Nephron progenitor cell (in vitro differentiated cells): ENCODE measurements at regions not wholly inside any gene's neighbourhood (a gene's known extent, or its start where the extent isn't known, plus 50 kb on each side); places are given as distances from the start of the nearest gene placed in this dataset.

Source experiments
- DNase-seq: peaks from one replicate; pipeline ENCODE4 v3.0.0; 2021
- H3K27ac Mint-ChIP-seq: 2 replicates; pipeline ENCODE4 v1.8.0; 2021; ENCODE audit warnings: mild to moderate bottlenecking, moderate library complexity, mixed read lengths
- H3K27me3 Mint-ChIP-seq: 2 replicates; pipeline ENCODE4 v1.8.0; 2021; ENCODE audit warnings: mild to moderate bottlenecking, low read depth, mixed read lengths; ENCODE audit not compliant: poor library complexity
- H3K36me3 Mint-ChIP-seq: 2 replicates; pipeline ENCODE4 v1.8.0; 2021; ENCODE audit warnings: low read depth, mixed read lengths
- H3K4me1 Mint-ChIP-seq: 2 replicates; pipeline ENCODE4 v1.8.0; 2021; ENCODE audit warnings: mixed read lengths
- H3K4me3 Mint-ChIP-seq: 2 replicates; pipeline ENCODE4 v1.8.0; 2021; ENCODE audit warnings: mild to moderate bottlenecking, moderate library complexity, mixed read lengths
- H3K9me3 Mint-ChIP-seq: 2 replicates; pipeline ENCODE4 v1.8.0; 2021; ENCODE audit warnings: mild to moderate bottlenecking, moderate library complexity, mixed read lengths
- TF ChIP-seq, protein P1 (sequence below): fragments of 200-600 bp; sonication (generic); IDR thresholded peaks from 2 replicates; pipeline ENCODE4 v1.5.0; 2021; ENCODE audit warnings: antibody characterized with exemption

DNA sequence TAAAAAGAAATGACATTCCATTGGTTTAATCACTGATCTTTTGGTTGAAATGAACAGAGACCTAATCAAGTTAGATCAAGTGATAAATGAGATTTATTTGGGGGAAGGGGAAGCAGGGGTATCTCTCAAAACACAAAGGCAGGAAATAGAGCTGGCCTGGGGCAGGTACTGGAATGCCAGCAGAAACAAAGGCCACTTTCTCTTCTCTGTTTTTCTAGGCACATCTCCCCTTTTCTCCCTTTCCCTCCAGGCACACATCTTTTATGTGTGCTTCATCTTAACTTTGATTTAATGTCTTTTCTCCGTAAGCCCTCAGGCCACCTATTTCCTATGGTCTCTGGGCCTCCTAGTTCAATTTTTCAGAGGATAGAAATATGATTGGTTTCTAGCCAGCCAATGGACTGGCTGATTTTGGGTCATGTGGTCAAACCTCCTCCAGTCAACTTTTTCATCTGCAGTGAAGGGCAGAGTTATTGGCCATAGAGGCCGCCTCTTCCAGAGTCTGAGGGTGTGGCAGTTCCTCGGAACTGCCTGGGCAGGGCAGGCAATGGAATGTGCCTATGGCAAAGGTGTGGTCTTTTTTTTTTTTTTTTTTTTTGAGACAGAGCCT is 58.9 kb upstream of the FAM136A start:
- Mint-ChIP-seq H3K9me3 (no peaks in the 10 kb centered on the region), H3K4me3 (no peak overlapping the region), H3K27ac (no peak overlapping the region), H3K27me3 (peaks cover 6% of the 10 kb centered on the region), H3K4me1 (peaks cover 24% of the 10 kb centered on the region), H3K36me3 (no peaks in the 10 kb centered on the region)
- TF ChIP-seq, protein P1, sequence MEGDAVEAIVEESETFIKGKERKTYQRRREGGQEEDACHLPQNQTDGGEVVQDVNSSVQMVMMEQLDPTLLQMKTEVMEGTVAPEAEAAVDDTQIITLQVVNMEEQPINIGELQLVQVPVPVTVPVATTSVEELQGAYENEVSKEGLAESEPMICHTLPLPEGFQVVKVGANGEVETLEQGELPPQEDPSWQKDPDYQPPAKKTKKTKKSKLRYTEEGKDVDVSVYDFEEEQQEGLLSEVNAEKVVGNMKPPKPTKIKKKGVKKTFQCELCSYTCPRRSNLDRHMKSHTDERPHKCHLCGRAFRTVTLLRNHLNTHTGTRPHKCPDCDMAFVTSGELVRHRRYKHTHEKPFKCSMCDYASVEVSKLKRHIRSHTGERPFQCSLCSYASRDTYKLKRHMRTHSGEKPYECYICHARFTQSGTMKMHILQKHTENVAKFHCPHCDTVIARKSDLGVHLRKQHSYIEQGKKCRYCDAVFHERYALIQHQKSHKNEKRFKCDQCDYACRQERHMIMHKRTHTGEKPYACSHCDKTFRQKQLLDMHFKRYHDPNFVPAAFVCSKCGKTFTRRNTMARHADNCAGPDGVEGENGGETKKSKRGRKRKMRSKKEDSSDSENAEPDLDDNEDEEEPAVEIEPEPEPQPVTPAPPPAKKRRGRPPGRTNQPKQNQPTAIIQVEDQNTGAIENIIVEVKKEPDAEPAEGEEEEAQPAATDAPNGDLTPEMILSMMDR = no peak
- no peak for DNase-seq

DNA sequence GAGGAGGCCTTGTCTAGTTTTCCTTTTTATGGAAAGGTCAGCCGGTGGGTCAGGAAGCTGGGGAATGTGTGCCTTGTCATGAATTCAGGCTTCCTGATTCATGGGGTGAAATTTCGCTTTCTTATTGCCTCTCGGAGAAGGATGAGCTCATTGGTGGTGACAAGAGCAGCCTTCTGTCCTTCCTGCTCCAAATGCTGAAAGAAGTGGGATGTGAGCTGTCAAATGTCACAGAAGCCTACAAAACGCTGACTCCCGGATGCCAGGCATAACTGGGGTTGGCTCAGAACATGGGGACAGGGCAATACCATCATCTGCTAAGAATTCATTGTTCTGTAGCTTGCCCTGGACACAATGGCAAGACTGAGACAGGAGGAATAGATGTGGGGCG is 55.8 kb upstream of the FAM136A start:
- Mint-ChIP-seq H3K9me3 (no peaks in the 10 kb centered on the region), H3K27ac (peak overlapping the region; percentile 3), H3K36me3 (no peaks in the 10 kb centered on the region), H3K4me1 (peaks cover 24% of the 10 kb centered on the region), H3K4me3 (no peak overlapping the region), H3K27me3 (peaks cover 6% of the 10 kb centered on the region)
- TF ChIP-seq, protein P1 = no peak
- DNase-seq = no peak

DNA sequence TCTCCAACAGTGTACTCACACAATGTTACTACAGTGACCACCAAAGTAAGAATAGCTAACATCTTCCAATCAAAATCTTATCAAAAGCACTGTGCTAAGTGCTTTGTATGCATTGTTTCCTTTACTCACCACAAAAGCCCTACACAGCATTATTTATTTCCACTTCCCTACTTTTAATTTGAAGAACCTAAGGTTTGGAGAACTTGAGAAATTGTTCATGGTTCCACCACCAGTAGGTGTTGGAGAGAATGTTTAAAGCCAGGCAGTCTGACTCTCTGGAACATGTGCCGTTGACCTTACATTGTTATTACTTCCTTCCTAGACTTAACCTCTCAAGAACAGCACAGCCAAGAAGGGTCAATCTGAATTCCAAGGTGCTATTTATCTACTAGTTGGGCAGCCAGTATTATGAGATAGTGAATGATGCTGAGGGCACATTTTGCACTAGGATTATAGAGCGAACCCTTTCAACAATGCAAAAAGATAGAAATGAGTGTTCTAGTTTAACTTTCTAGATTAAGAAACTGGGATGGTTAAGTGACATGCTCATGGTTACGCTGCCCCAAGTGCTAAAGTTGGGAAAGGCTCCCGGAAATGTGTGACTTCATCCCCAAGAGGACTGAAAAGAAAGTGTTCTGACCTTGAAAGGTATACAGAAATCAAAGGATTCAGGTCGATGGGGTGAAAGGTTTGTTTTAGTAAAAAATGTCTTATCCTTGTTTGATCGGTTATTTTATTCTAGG is 55.2 kb upstream of the FAM136A start:
- TF ChIP-seq, protein P1 = no peak
- Mint-ChIP-seq H3K9me3 (no peaks in the 10 kb centered on the region), H3K4me3 (no peak overlapping the region), H3K4me1 (peaks cover 24% of the 10 kb centered on the region), H3K36me3 (no peaks in the 10 kb centered on the region), H3K27ac (peak overlapping the region; percentile 3), H3K27me3 (peaks cover 6% of the 10 kb centered on the region)
- no peak for DNase-seq

DNA sequence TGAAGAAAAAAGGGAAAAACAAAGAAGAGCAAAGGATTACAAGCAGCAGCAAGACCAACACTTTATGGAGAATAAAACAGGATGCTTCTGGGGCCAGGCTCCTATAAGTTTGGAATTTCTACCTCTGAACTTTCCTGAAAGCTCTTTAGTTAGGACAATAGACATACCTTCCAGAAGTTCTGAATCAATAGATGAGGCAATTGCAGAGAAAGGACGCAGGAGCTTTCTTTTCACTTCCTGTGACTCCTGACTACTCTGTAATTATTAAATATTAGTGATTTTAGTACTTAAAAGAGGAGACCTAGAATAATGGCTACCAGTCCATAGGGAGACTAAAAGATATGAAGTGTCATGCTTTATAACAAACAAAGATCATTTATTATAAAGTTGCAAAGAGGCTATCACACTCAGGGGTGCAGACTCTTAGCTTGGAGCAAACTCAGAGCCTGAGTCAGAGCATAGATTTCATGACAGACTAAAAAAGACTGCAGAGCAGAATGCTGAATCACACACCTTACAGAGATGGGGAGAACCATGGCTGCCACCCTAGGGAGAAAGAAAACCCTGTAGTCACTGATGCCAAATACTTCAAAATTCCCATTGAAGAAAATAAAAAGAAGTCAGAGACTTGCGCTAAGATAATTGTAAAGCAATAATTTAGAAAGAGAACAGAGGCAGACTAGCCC is 52.5 kb upstream of the FAM136A start:
- no peak for DNase-seq
- Mint-ChIP-seq H3K4me3 (no peak overlapping the region), H3K36me3 (no peaks in the 10 kb centered on the region), H3K27ac (no peak overlapping the region), H3K27me3 (peaks cover 9% of the 10 kb centered on the region), H3K9me3 (no peaks in the 10 kb centered on the region), H3K4me1 (peaks cover 24% of the 10 kb centered on the region)
- TF ChIP-seq, protein P1 = no peak
